Activated B cell treated with CpG ODN at 0.5 μM for 24 hours (primary cell): ENCODE measurements at regions not wholly inside any gene's neighbourhood (a gene's known extent, or its start where the extent isn't known, plus 50 kb on each side); places are given as distances from the start of the nearest gene placed in this dataset.

Experiments used
- ATAC-seq: fragments of 200-7000 bp; cut with Tn5 transposase; one replicate; pipeline ENCODE4 v1.10.0; 2021; ENCODE audit warnings: low read depth, mild to moderate bottlenecking, moderate library complexity
- CTCF ChIA-PET: fragments of 350-600 bp; sonication (Branson Sonifier 250); formaldehyde crosslinking; loops from one replicate; lab custom pipeline; 2021; ENCODE audit warnings: antibody characterized with exemption; lab: Charles Lee
- POLR2A ChIA-PET: fragments of 350-600 bp; sonication (Branson Sonifier 250); formaldehyde crosslinking; loops from one replicate; lab custom pipeline; 2021; ENCODE audit warnings: antibody characterized with exemption; lab: Charles Lee
- DNase-seq: peaks from one replicate; pipeline ENCODE4 v3.0.0; 2022
- H3K27ac Mint-ChIP-seq: one replicate; pipeline ENCODE4 v1.8.0; 2020; ENCODE audit warnings: mixed read lengths
- H3K27me3 Mint-ChIP-seq: one replicate; pipeline ENCODE4 v1.8.0; 2021; ENCODE audit warnings: mixed read lengths
- H3K36me3 Mint-ChIP-seq: one replicate; pipeline ENCODE4 v1.8.0; 2021; ENCODE audit warnings: low read depth, mixed read lengths
- H3K4me1 Mint-ChIP-seq: one replicate; pipeline ENCODE4 v1.8.0; 2021; ENCODE audit warnings: mixed read lengths
- H3K4me3 Mint-ChIP-seq: one replicate; pipeline ENCODE4 v1.8.0; 2020; ENCODE audit warnings: mild to moderate bottlenecking, mixed read lengths
- H3K9me3 Mint-ChIP-seq: one replicate; pipeline ENCODE4 v1.8.0; 2020; ENCODE audit warnings: mixed read lengths
- intact Hi-C: fragments of 100-400 bp; cut with micrococcal nuclease; formaldehyde crosslinking; loops from one replicate; pipeline ENCODE4 v1.15.1; 2024
- TF ChIP-seq, protein P1 (sequence below): fragments of 200-600 bp; IDR thresholded peaks from one replicate; pipeline ENCODE4 v1.8.0; 2022; ENCODE audit warnings: antibody characterized with exemption, mild to moderate bottlenecking

DNA sequence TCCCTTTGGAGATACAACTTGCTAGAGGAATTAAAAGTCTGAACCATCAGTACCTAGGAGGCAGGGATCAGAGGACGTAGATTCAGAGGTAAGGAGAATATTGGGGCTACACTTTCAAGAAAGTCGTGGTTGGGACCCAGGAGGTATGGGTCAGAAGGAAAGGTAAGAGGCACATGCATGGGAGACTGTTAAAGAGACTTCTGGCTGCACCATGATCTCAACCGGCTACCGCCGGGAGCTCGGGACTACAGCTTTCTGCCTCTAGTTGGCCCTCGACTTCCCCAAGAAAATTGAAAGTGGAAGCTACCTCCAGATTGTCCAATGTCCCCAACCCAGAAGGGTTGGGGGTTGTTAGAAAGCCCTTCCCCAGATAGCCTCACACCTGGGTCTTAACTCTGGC, 355.7 kb upstream of the TMPRSS15 start:
- TF ChIP-seq, protein P1, sequence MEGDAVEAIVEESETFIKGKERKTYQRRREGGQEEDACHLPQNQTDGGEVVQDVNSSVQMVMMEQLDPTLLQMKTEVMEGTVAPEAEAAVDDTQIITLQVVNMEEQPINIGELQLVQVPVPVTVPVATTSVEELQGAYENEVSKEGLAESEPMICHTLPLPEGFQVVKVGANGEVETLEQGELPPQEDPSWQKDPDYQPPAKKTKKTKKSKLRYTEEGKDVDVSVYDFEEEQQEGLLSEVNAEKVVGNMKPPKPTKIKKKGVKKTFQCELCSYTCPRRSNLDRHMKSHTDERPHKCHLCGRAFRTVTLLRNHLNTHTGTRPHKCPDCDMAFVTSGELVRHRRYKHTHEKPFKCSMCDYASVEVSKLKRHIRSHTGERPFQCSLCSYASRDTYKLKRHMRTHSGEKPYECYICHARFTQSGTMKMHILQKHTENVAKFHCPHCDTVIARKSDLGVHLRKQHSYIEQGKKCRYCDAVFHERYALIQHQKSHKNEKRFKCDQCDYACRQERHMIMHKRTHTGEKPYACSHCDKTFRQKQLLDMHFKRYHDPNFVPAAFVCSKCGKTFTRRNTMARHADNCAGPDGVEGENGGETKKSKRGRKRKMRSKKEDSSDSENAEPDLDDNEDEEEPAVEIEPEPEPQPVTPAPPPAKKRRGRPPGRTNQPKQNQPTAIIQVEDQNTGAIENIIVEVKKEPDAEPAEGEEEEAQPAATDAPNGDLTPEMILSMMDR, result no peak
- Mint-ChIP-seq H3K9me3 (peaks cover 3% of the 10 kb centered on the region), H3K36me3 (no peaks in the 10 kb centered on the region), H3K4me1 (no peaks in the 10 kb centered on the region), H3K27me3 (no peaks in the 10 kb centered on the region), H3K27ac (no peak overlapping the region), H3K4me3 (no peak overlapping the region)
- DNase-seq (no peak), ATAC-seq (no peak)
- ChIA-PET CTCF (no interaction called here), POLR2A (no interaction called here)
- intact Hi-C loops, result no loop called here

DNA sequence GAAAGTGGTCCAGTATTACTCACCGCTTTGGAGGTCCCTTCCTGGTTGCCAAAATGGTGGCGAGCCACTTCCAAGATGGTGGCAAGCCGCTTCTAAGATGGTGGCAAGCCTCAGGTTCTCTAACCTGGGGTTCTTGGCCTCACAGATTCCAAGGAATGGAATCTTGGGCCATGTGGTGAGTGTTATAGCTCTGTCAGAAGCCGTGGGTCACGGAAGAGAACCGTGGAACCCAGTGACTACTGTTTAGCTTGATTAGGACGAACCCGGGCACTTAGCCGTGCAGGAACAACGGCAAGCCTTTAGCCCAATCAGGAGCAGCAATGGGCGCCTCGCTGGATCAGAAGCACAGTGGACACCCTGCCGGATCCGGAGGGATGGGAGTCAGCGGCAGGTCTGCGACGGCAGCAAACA, 356.2 kb upstream of the TMPRSS15 start:
- intact Hi-C loops, result no loop called here
- Mint-ChIP-seq H3K27ac (no peak overlapping the region), H3K4me3 (no peak overlapping the region), H3K9me3 (peaks cover 3% of the 10 kb centered on the region), H3K27me3 (no peaks in the 10 kb centered on the region), H3K36me3 (no peaks in the 10 kb centered on the region), H3K4me1 (no peaks in the 10 kb centered on the region)
- POLR2A ChIA-PET, result no interaction called here
- TF ChIP-seq, protein P1, result no peak
- no peak for DNase-seq
- ATAC-seq, result no peak
- CTCF ChIA-PET, result no interaction called here

DNA sequence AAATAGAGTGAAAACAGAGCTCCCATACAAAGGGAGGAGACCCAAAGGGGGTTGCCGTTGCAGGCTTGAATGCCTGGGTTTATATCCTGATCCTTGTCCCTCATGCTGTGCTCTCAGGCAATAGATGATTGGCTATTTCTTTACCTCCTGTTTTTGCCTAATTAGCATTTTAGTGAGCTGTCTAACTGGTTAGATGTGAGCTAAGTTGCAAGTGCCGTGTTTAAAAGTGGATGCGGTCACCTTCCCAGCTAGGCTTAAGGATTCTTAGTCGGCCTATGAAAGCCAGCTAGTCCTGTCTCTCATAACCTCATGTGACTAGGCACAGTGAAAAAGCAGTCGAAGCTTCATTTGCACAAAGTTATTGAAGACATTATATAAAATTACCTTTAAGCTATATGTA, 356.7 kb upstream of the TMPRSS15 start:
- H3K9me3 Mint-ChIP-seq, result peaks cover 3% of the 10 kb centered on the region
- ATAC-seq, result no peak
- no peak overlapping the region for H3K4me3 Mint-ChIP-seq
- H3K4me1 Mint-ChIP-seq, result no peaks in the 10 kb centered on the region
- ChIA-PET POLR2A (no interaction called here), CTCF (no interaction called here)
- H3K27me3 Mint-ChIP-seq, result no peaks in the 10 kb centered on the region
- TF ChIP-seq, protein P1, result no peak
- no peak for DNase-seq
- H3K36me3 Mint-ChIP-seq, result no peaks in the 10 kb centered on the region
- H3K27ac Mint-ChIP-seq, result no peak overlapping the region
- intact Hi-C loops, result no loop called here

DNA sequence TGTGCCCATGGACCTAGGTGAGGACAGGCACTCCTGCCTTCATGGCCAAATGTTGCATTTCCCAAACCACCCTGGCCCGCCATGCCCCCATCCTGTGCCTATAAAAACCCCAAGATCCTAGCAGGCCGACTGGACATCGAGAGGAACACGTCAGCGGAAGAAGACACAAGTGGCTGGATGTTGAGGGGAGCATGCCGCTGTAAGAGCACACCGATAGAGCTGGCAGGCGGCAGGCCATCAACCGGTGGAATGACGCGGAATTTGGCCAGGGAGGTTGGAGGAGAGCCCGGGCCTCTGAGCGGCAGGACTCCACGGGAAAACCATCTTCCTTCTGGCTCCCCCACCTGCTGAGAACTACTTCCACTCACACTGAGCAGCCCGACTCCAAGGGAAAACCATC, 361.1 kb upstream of the TMPRSS15 start:
- POLR2A ChIA-PET, result no interaction called here
- no peak for DNase-seq
- Mint-ChIP-seq H3K36me3 (no peaks in the 10 kb centered on the region), H3K9me3 (no peaks in the 10 kb centered on the region), H3K27ac (no peak overlapping the region), H3K4me1 (no peaks in the 10 kb centered on the region), H3K4me3 (no peak overlapping the region), H3K27me3 (no peaks in the 10 kb centered on the region)
- TF ChIP-seq, protein P1, result no peak
- no peak for ATAC-seq
- intact Hi-C loops, result no loop called here
- CTCF ChIA-PET, result no interaction called here

DNA sequence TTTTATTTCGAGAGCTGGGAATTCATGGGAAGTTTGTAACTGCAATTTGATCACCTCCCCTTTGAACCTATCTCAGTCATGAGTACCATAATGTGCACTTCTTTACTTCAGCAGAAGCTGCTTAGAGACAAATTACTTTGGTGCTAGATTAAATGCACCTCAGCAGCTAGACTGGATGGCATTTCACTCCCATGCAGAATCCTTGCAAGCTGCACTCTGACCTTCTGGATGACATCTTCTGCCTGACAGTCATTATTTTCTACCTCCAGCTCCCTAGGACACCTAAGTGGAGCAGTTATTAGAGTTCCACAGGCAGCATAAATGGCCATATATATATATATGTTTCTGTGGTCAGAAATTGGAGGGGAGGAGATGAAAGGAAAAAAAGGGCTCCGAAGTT, 366.0 kb upstream of the TMPRSS15 start:
- intact Hi-C loops, result no loop called here
- Mint-ChIP-seq H3K9me3 (no peaks in the 10 kb centered on the region), H3K36me3 (no peaks in the 10 kb centered on the region), H3K4me1 (no peaks in the 10 kb centered on the region), H3K27ac (no peak overlapping the region), H3K4me3 (no peak overlapping the region), H3K27me3 (no peaks in the 10 kb centered on the region)
- TF ChIP-seq, protein P1, result no peak
- ChIA-PET POLR2A (no interaction called here), CTCF (no interaction called here)
- DNase-seq, result no peak
- ATAC-seq, result no peak
